Astrocyte (in vitro differentiated cells and primary cell): ENCODE measurements at regions not wholly inside any gene's neighbourhood (a gene's known extent, or its start where the extent isn't known, plus 50 kb on each side); places are given as distances from the start of the nearest gene placed in this dataset.
A peak's percentile ranks its signal among the peaks of the same experiment; 100 is the strongest.

Experiments
- DNase-seq: peaks from one replicate; pipeline ENCODE4 v3.0.0-alpha.2; 2010; ENCODE audit warnings: low read depth
- FAIRE-seq: peaks from 2 replicates; lab custom pipeline; 2011; peaks lifted over from hg19 to GRCh38; lab: Jason Lieb, UNC
- H2AFZ ChIP-seq: 2 replicates; pipeline ENCODE4 v1.6.0; 2012; ENCODE audit warnings: low read depth, low read length, inconsistent platforms
- H3K27ac ChIP-seq: 2 replicates; pipeline ENCODE4 v1.5.1; 2011; ENCODE audit warnings: low read depth, low read length, inconsistent platforms
- H3K27me3 ChIP-seq: 2 replicates; pipeline ENCODE4 v1.6.0; 2011; ENCODE audit warnings: low read length, inconsistent platforms; ENCODE audit not compliant: insufficient read depth
- H3K36me3 ChIP-seq: 2 replicates; pipeline ENCODE4 v1.5.1; 2011; ENCODE audit warnings: low read length, inconsistent platforms; ENCODE audit not compliant: insufficient read depth
- H3K4me1 ChIP-seq: 2 replicates; pipeline ENCODE4 v1.5.1; 2011; ENCODE audit warnings: low read length, inconsistent platforms; ENCODE audit not compliant: insufficient read depth
- H3K4me2 ChIP-seq: 2 replicates; pipeline ENCODE4 v1.6.0; 2012; ENCODE audit warnings: low read length, inconsistent platforms
- H3K4me3 ChIP-seq: 2 replicates; pipeline ENCODE4 v1.5.1; 2011; ENCODE audit warnings: low read depth, mild to moderate bottlenecking, low read length, inconsistent platforms; ENCODE audit not compliant: insufficient read depth
- H3K79me2 ChIP-seq: 2 replicates; pipeline ENCODE4 v1.6.0; 2012; ENCODE audit warnings: mild to moderate bottlenecking, low read length, inconsistent platforms; ENCODE audit not compliant: insufficient read depth
- H3K9ac ChIP-seq: 2 replicates; pipeline ENCODE4 v1.6.0; 2012; ENCODE audit warnings: mild to moderate bottlenecking, low read length, inconsistent platforms
- H3K9me3 ChIP-seq: 2 replicates; pipeline ENCODE4 v1.5.1; 2012; ENCODE audit warnings: low read depth, mild to moderate bottlenecking, low read length, inconsistent platforms; ENCODE audit not compliant: insufficient read depth
- H4K20me1 ChIP-seq: 2 replicates; pipeline ENCODE4 v1.6.0; 2012; ENCODE audit warnings: low read length, inconsistent platforms; ENCODE audit not compliant: insufficient read depth
- H3K27ac Mint-ChIP-seq: one replicate; pipeline ENCODE4 v1.8.0; 2021; ENCODE audit warnings: mild to moderate bottlenecking, mixed read lengths; ENCODE audit not compliant: unreplicated experiment
- H3K27me3 Mint-ChIP-seq: one replicate; pipeline ENCODE4 v1.8.0; 2021; ENCODE audit warnings: low read depth, mixed read lengths; ENCODE audit not compliant: unreplicated experiment
- H3K36me3 Mint-ChIP-seq: one replicate; pipeline ENCODE4 v1.8.0; 2021; ENCODE audit warnings: low read depth, mixed read lengths; ENCODE audit not compliant: unreplicated experiment
- H3K4me1 Mint-ChIP-seq: one replicate; pipeline ENCODE4 v1.8.0; 2021; ENCODE audit warnings: low read depth, mixed read lengths; ENCODE audit not compliant: unreplicated experiment
- H3K4me3 Mint-ChIP-seq: one replicate; pipeline ENCODE4 v1.8.0; 2021; ENCODE audit warnings: mild to moderate bottlenecking, moderate library complexity, mixed read lengths; ENCODE audit not compliant: unreplicated experiment
- H3K9me3 Mint-ChIP-seq: one replicate; pipeline ENCODE4 v1.8.0; 2021; ENCODE audit warnings: mild to moderate bottlenecking, mixed read lengths; ENCODE audit not compliant: unreplicated experiment
- EZH2 ChIP-seq: IDR thresholded peaks from 2 replicates; pipeline ENCODE4 v1.6.1; 2012; ENCODE audit warnings: mild to moderate bottlenecking, low read length, inconsistent platforms; ENCODE audit not compliant: insufficient read depth
- TF ChIP-seq, protein P1 (sequence below): IDR thresholded peaks from 2 replicates; pipeline ENCODE4 v1.5.1; 2011; ENCODE audit warnings: low read depth, mild to moderate bottlenecking, inconsistent platforms, low read length, moderate library complexity; ENCODE audit not compliant: insufficient read depth

DNA sequence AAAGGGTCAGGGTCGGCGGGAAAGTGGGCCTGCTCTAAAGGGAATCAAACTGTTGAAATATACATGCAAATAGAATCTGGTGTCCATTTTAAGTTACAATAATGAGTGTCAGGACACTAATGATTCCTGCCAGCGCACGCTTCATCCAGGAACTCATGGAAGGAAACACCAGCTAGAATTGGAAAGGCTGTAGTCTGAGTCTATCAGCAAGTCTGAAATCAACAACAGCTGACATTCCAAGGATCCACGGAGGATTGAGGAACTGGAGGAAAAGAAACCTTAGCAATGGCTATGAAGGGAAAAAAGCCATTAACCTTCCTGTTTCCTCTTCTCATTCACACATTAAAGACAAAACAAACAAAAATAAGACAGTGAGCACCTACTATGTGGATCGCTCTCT lies 1063.1 kb downstream of the NTRK3 start:
- no peak for DNase-seq
- Mint-ChIP-seq H3K36me3 (no peaks in the 10 kb centered on the region), H3K4me3 (no peak overlapping the region), H3K4me1 (no peaks in the 10 kb centered on the region), H3K9me3 (no peaks in the 10 kb centered on the region), H3K27me3 (peaks cover 4% of the 10 kb centered on the region), H3K27ac (no peak overlapping the region)
- H3K4me2 ChIP-seq: no peak overlapping the region
- no peak overlapping the region for H2AFZ ChIP-seq
- FAIRE-seq: no peak
- H4K20me1 ChIP-seq: no peaks in the 10 kb centered on the region
- no peak for TF ChIP-seq EZH2
- TF ChIP-seq, protein P1, sequence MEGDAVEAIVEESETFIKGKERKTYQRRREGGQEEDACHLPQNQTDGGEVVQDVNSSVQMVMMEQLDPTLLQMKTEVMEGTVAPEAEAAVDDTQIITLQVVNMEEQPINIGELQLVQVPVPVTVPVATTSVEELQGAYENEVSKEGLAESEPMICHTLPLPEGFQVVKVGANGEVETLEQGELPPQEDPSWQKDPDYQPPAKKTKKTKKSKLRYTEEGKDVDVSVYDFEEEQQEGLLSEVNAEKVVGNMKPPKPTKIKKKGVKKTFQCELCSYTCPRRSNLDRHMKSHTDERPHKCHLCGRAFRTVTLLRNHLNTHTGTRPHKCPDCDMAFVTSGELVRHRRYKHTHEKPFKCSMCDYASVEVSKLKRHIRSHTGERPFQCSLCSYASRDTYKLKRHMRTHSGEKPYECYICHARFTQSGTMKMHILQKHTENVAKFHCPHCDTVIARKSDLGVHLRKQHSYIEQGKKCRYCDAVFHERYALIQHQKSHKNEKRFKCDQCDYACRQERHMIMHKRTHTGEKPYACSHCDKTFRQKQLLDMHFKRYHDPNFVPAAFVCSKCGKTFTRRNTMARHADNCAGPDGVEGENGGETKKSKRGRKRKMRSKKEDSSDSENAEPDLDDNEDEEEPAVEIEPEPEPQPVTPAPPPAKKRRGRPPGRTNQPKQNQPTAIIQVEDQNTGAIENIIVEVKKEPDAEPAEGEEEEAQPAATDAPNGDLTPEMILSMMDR: no peak
- H3K4me1 ChIP-seq: no peaks in the 10 kb centered on the region
- H3K79me2 ChIP-seq: no peaks in the 10 kb centered on the region
- no peaks in the 10 kb centered on the region for H3K9me3 ChIP-seq
- no peak overlapping the region for H3K27ac ChIP-seq
- no peak overlapping the region for H3K9ac ChIP-seq
- H3K36me3 ChIP-seq: no peaks in the 10 kb centered on the region
- no peak overlapping the region for H3K4me3 ChIP-seq
- H3K27me3 ChIP-seq: no peaks in the 10 kb centered on the region

DNA sequence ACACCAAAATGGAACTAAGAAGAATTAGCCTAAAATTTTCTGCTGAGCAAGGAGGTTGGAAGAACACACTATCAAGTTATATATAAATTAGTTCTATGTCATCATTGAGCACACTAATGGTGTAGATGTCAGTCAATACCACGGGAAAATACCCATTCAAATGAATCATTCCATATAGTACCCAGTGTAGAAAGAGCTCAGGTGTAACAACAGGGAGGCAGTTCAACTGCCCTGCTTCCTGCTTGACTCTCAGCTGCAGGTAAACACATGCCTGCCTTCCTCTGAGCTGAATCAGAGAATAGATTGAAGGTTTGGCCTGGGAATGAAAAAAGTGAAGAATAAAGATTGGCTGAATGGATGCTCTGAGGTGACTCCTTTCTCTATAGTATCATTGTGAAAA lies 1088.0 kb downstream of the AGBL1 start:
- H3K79me2 ChIP-seq: no peaks in the 10 kb centered on the region
- Mint-ChIP-seq H3K4me3 (no peak overlapping the region), H3K36me3 (no peaks in the 10 kb centered on the region), H3K27me3 (no peaks in the 10 kb centered on the region), H3K9me3 (no peaks in the 10 kb centered on the region), H3K4me1 (peaks cover 4% of the 10 kb centered on the region), H3K27ac (no peak overlapping the region)
- no peaks in the 10 kb centered on the region for H3K36me3 ChIP-seq
- H3K4me2 ChIP-seq: peak overlapping the region; percentile 23
- H3K4me3 ChIP-seq: no peak overlapping the region
- no peaks in the 10 kb centered on the region for H4K20me1 ChIP-seq
- peaks cover 8% of the 10 kb centered on the region for H3K4me1 ChIP-seq
- TF ChIP-seq, protein P1: no peak
- TF ChIP-seq EZH2: no peak
- no peaks in the 10 kb centered on the region for H3K9me3 ChIP-seq
- FAIRE-seq: no peak
- peak overlapping the region; percentile 27 for H2AFZ ChIP-seq
- no peak overlapping the region for H3K9ac ChIP-seq
- no peak overlapping the region for H3K27ac ChIP-seq
- H3K27me3 ChIP-seq: no peaks in the 10 kb centered on the region
- no peak for DNase-seq

GRCh38 chr15:87167055-87167454 lies 1087.4 kb downstream of the AGBL1 start:
- Mint-ChIP-seq H3K36me3 (no peaks in the 10 kb centered on the region), H3K27me3 (no peaks in the 10 kb centered on the region), H3K4me1 (peaks cover 4% of the 10 kb centered on the region), H3K9me3 (no peaks in the 10 kb centered on the region), H3K27ac (no peak overlapping the region), H3K4me3 (no peak overlapping the region)
- Histone ChIP-seq H2AFZ (peak overlapping the region; percentile 27), H3K27me3 (no peaks in the 10 kb centered on the region), H3K4me2 (peak overlapping the region; percentile 23), H3K79me2 (no peaks in the 10 kb centered on the region), H3K4me1 (peaks cover 8% of the 10 kb centered on the region), H3K9me3 (no peaks in the 10 kb centered on the region), H3K36me3 (no peaks in the 10 kb centered on the region), H4K20me1 (no peaks in the 10 kb centered on the region), H3K9ac (no peak overlapping the region), H3K4me3 (no peak overlapping the region), H3K27ac (no peak overlapping the region)
- DNase-seq (peak; percentile 61), FAIRE-seq (no peak)
- TF ChIP-seq, protein P1: no peak
- TF ChIP-seq EZH2: no peak
